ENCODE measurements at regions not wholly inside any gene's neighbourhood (a gene's known extent, or its start where the extent isn't known, plus 50 kb on each side); places are given as distances from the start of the nearest gene placed in this dataset.

DNA sequence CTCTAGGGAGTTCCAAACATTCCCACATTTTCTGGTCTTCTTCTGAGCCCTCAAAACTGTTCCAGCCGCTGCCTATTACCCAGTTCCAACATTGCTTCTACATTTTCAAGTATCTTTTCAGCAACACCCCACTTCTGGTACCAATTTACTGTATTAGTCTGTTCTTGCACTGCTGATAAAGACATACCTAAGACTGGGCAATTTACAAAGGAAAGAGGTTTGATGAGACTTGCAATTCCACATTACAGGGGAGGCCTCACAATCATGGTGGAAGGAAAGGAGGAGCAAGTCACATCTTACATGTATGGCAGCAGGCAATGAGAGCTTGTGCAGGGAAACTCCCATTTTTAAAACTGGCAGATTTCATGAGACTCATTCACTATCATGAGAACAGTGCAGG, 629.1 kb upstream of the NR2F2 start (continued):
- TF ChIP-seq CHD7 (IDR thresholded peaks at IDR 0.05; ENCODE audit: insufficient replicate concordance, low read length): no peak
- no peak for TF ChIP-seq TCF12 (IDR thresholded peaks at IDR 0.05; ENCODE audit: low read depth, low read length)
- TF ChIP-seq KDM1A (IDR thresholded peaks at IDR 0.05; ENCODE audit: borderline replicate concordance, low read length): no peak
- TF ChIP-seq CHD2 (IDR thresholded peaks at IDR 0.05; ENCODE audit: low read length): no peak
- no peak for TF ChIP-seq SUZ12 (IDR thresholded peaks at IDR 0.05; ENCODE audit: low read length)
- TF ChIP-seq GABPA (IDR thresholded peaks at IDR 0.05; ENCODE audit: borderline replicate concordance, insufficient read depth, low read length): no peak
- no peak for TF ChIP-seq RAD21 (IDR thresholded peaks at IDR 0.05 in 1 of 2, conservative IDR thresholded peaks at IDR 0.05 in 1 of 2; ENCODE audit: low read depth in 2 of 2, low read length in 2 of 2)
- TF ChIP-seq FOSL1 (IDR thresholded peaks at IDR 0.05; ENCODE audit: insufficient read depth, low read depth, low read length): no peak
- TF ChIP-seq E2F6 (IDR thresholded peaks at IDR 0.05): no peak
- no peak for TF ChIP-seq CHD1 (IDR thresholded peaks at IDR 0.05; ENCODE audit: low read depth, low read length)
- TF ChIP-seq EGR1 (IDR thresholded peaks at IDR 0.05; ENCODE audit: borderline replicate concordance, low read depth, low read length): no peak
- no peak for TF ChIP-seq ZNF274 (IDR thresholded peaks at IDR 0.05; ENCODE audit: borderline replicate concordance, extremely low read depth, low read length)

All from H1 (cell line).